Hepatocyte (in vitro differentiated cells): ENCODE measurements at regions not wholly inside any gene's neighbourhood (a gene's known extent, or its start where the extent isn't known, plus 50 kb on each side); places are given as distances from the start of the nearest gene placed in this dataset.

Experiments
- CTCF ChIP-seq: fragments of 200-600 bp; sonication (generic); IDR thresholded peaks from 2 replicates; pipeline ENCODE4 v1.5.1; 2016; ENCODE audit warnings: antibody characterized with exemption, mild to moderate bottlenecking; ENCODE audit not compliant: poor library complexity
- EZH2 ChIP-seq: fragments of 200-600 bp; sonication (generic); IDR thresholded peaks from 2 replicates; pipeline ENCODE4 v1.6.1; 2016; ENCODE audit warnings: antibody characterized with exemption, mild to moderate bottlenecking, borderline replicate concordance
- EZH2phosphoT487 ChIP-seq: fragments of 200-600 bp; sonication (generic); IDR thresholded peaks from one replicate; pipeline ENCODE4 v1.6.1; 2018; ENCODE audit warnings: antibody characterized with exemption, mild to moderate bottlenecking, low read depth, moderate library complexity; ENCODE audit not compliant: unreplicated experiment, severe bottlenecking

- TF ChIP-seq EZH2phosphoT487: no peak
- no peak for TF ChIP-seq CTCF
- TF ChIP-seq EZH2: no peak
Observed at GRCh38 chr7:46490406-46490805, 569.3 kb upstream of the IGFBP3 start.
